ENCODE measurements at regions not wholly inside any gene's neighbourhood (a gene's known extent, or its start where the extent isn't known, plus 50 kb on each side); places are given as distances from the start of the nearest gene placed in this dataset.

GRCh38 chr7:121605317-121605680 is 209.2 kb upstream of the FAM3C start:
- Histone ChIP-seq H3K9me3 (no peaks in the 10 kb centered on the region), H3K27ac (peak overlapping the region; percentile 34 to 70 (median 56)), H3K4me1 (peaks cover 5 to 27% (median 15%) of the 10 kb centered on the region in 4 donors), H3K36me3 (no peaks in the 10 kb centered on the region), H3K4me3 (no peak overlapping the region), H3K27me3 (no peaks in the 10 kb centered on the region)
- whole genome bisulfite sequencing, 5 donors: 25 to 43% (median 29%) methylated on average over 3 of the region's 3 CpGs
- peak in 1 of 2 donors; percentile 59 for DNase-seq
- no peak for TF ChIP-seq EP300 (IDR thresholded peaks at IDR 0.05)
- peak in 4 of 7 experiments; percentile 13 to 38 (median 28) for TF ChIP-seq CTCF (IDR thresholded peaks at IDR 0.05)
- TF ChIP-seq POLR2A (IDR thresholded peaks at IDR 0.05): no peak
- TF ChIP-seq POLR2AphosphoS5 (IDR thresholded peaks at IDR 0.05): no peak
- intact Hi-C loops (cut with DNase I; ENCODE audit: low total_unique reads): no loop called here

GRCh38 chr7:121604627-121605316 is 208.7 kb upstream of the FAM3C start:
- H3K36me3 ChIP-seq: no peaks in the 10 kb centered on the region
- WGBS, 5 donors: 18 to 33% (median 25%) methylated on average over 2 of the region's 2 CpGs
- peak in 1 of 2 donors; percentile 30 for DNase-seq
- H3K27me3 ChIP-seq: no peaks in the 10 kb centered on the region
- intact Hi-C loops (cut with DNase I; ENCODE audit: low total_unique reads): no loop called here
- peak overlapping the region; percentile 34 to 70 (median 56) for H3K27ac ChIP-seq
- peaks cover 5 to 26% (median 13%) of the 10 kb centered on the region in 4 donors for H3K4me1 ChIP-seq
- H3K4me3 ChIP-seq: no peak overlapping the region
- TF ChIP-seq CTCF (IDR thresholded peaks at IDR 0.05) (no peak), POLR2AphosphoS5 (IDR thresholded peaks at IDR 0.05) (no peak), EP300 (IDR thresholded peaks at IDR 0.05) (no peak), POLR2A (IDR thresholded peaks at IDR 0.05) (no peak)
- no peaks in the 10 kb centered on the region for H3K9me3 ChIP-seq

- DNase-seq: no peak
- Histone ChIP-seq H3K27me3 (no peaks in the 10 kb centered on the region), H3K27ac (peak overlapping the region in 2 of 5 donors; percentile 34 to 57), H3K36me3 (no peaks in the 10 kb centered on the region), H3K9me3 (no peaks in the 10 kb centered on the region), H3K4me3 (no peak overlapping the region), H3K4me1 (peaks cover 4 to 26% (median 13%) of the 10 kb centered on the region in 4 donors)
- TF ChIP-seq CTCF (IDR thresholded peaks at IDR 0.05) (no peak), POLR2AphosphoS5 (IDR thresholded peaks at IDR 0.05) (no peak), POLR2A (IDR thresholded peaks at IDR 0.05) (no peak), EP300 (IDR thresholded peaks at IDR 0.05) (no peak)
- 16 to 41% (median 28%) methylated on average over 2 of the region's 2 CpGs for WGBS, 5 donors
- intact Hi-C loops (cut with DNase I; ENCODE audit: low total_unique reads): no loop called here
Measured at GRCh38 chr7:121603886-121604285, 207.8 kb upstream of the FAM3C start.

- H3K36me3 ChIP-seq: no peaks in the 10 kb centered on the region
- H3K27me3 ChIP-seq: no peaks in the 10 kb centered on the region
- no peak for DNase-seq
- intact Hi-C loops (cut with DNase I; ENCODE audit: low total_unique reads): no loop called here
- H3K27ac ChIP-seq: no peak overlapping the region
- WGBS, 5 donors: 95 to 98% (median 98%) methylated on average over 1 of the region's 1 CpG
- TF ChIP-seq POLR2A (IDR thresholded peaks at IDR 0.05): no peak
- no peak for TF ChIP-seq EP300 (IDR thresholded peaks at IDR 0.05)
- TF ChIP-seq CTCF (IDR thresholded peaks at IDR 0.05): no peak
- no peak for TF ChIP-seq POLR2AphosphoS5 (IDR thresholded peaks at IDR 0.05)
- no peak overlapping the region for H3K4me3 ChIP-seq
- H3K9me3 ChIP-seq: peaks cover 0 to 9% (median 0%) of the 10 kb centered on the region in 4 donors
- peaks cover 0 to 15% (median 7%) of the 10 kb centered on the region in 4 donors for H3K4me1 ChIP-seq
Measured at GRCh38 chr7:121599887-121600286, 203.8 kb upstream of the FAM3C start.

Measured in stomach (tissue), 8 donors.